H1 (cell line): ENCODE measurements at regions not wholly inside any gene's neighbourhood (a gene's known extent, or its start where the extent isn't known, plus 50 kb on each side); places are given as distances from the start of the nearest gene placed in this dataset.

ENCODE experiments used
- CTCF ChIA-PET: fragments of 300-600 bp; sonication (Branson Sonifier 250); formaldehyde crosslinking; loops from one replicate; lab custom pipeline; 2021; ENCODE audit not compliant: partially characterized antibody; lab: Charles Lee
- POLR2A ChIA-PET: fragments of 300-600 bp; sonication (Branson Sonifier 250); formaldehyde crosslinking; loops from one replicate; lab custom pipeline; 2021; ENCODE audit warnings: inconsistent platforms; ENCODE audit not compliant: partially characterized antibody; lab: Charles Lee
- DNase-seq, 2 experiments: peaks; one replicate each; pipeline versions ENCODE4 v3.0.0 to v3.0.0-alpha.2; 2010 to 2022; ENCODE audit warnings: low spot score in 2 of 2, low read depth in 1 of 2, mixed read lengths in 1 of 2
- FAIRE-seq: peaks from 2 replicates; lab custom pipeline; 2011; peaks lifted over from hg19 to GRCh38; lab: Jason Lieb, UNC
- H2AFZ ChIP-seq: 2 replicates; pipeline ENCODE4 v1.8.1; 2012; ENCODE audit warnings: low read length, inconsistent platforms
- H2AK5ac ChIP-seq: 2 replicates; pipeline ENCODE4 v1.6.1; 2013; ENCODE audit warnings: low read depth, low read length
- H2BK120ac ChIP-seq: replicated peaks from 2 replicates; pipeline ENCODE3; 2013; ENCODE audit warnings: low read depth, low read length, inconsistent platforms
- H2BK12ac ChIP-seq: 2 replicates; pipeline ENCODE4 v1.6.1; 2013; ENCODE audit warnings: low read depth, low read length
- H2BK15ac ChIP-seq: 2 replicates; pipeline ENCODE4 v1.6.1; 2013; ENCODE audit warnings: low read length
- H2BK20ac ChIP-seq: 2 replicates; pipeline ENCODE4 v1.6.1; 2013; ENCODE audit warnings: low read length
- H2BK5ac ChIP-seq: 2 replicates; pipeline ENCODE4 v1.6.1; 2013; ENCODE audit warnings: low read depth, low read length
- H3K14ac ChIP-seq: 2 replicates; pipeline ENCODE4 v1.6.1; 2013; ENCODE audit warnings: inconsistent platforms; ENCODE audit not compliant: insufficient read length
- H3K18ac ChIP-seq: 2 replicates; pipeline ENCODE4 v1.6.1; 2013; ENCODE audit warnings: low read length; ENCODE audit errors: extremely low read depth
- H3K23ac ChIP-seq: 2 replicates; pipeline ENCODE4 v1.6.1; 2013; ENCODE audit warnings: inconsistent platforms; ENCODE audit not compliant: insufficient read length
- H3K23me2 ChIP-seq: 2 replicates; pipeline ENCODE4 v1.6.1; 2013; ENCODE audit warnings: low read depth, low read length
- H3K27ac ChIP-seq: 2 replicates; pipeline ENCODE4 v1.6.1; 2011; ENCODE audit warnings: low read depth, low read length, inconsistent platforms
- H3K27me3 ChIP-seq, 4 experiments: replicated peaks in 1 of 4; 1 replicate in 1 of 4; 2 replicates in 3 of 4; pipeline versions ENCODE4 v1.6.1 to v1.8.1; 2011 to 2013; ENCODE audit warnings: low read length in 3 of 4, mild to moderate bottlenecking in 3 of 4, inconsistent platforms in 2 of 4, mixed read lengths in 2 of 4, moderate library complexity in 1 of 4; ENCODE audit not compliant: control insufficient read depth in 3 of 4, insufficient read depth in 3 of 4; ENCODE audit errors: extremely low read depth in 1 of 4
- H3K36me3 ChIP-seq, 4 experiments: 2 replicates each; pipeline versions ENCODE4 v1.6.1 to v1.8.1; 2011 to 2013; ENCODE audit warnings: mild to moderate bottlenecking in 4 of 4, low read length in 3 of 4, moderate library complexity in 2 of 4, control low read depth in 1 of 4, inconsistent platforms in 1 of 4; ENCODE audit not compliant: insufficient read depth in 4 of 4, control insufficient read depth in 2 of 4
- H3K4ac ChIP-seq: replicated peaks from 2 replicates; pipeline ENCODE3; 2013; ENCODE audit warnings: low read length, low read depth, mixed read lengths, inconsistent platforms; ENCODE audit not compliant: insufficient read length
- H3K4me1 ChIP-seq, 4 experiments: replicated peaks in 1 of 4; 1 replicate in 1 of 4; 2 replicates in 3 of 4; pipeline versions ENCODE4 v1.6.1 to v1.8.1; 2011 to 2013; ENCODE audit warnings: low read length in 3 of 4, inconsistent platforms in 2 of 4, mixed read lengths in 1 of 4; ENCODE audit not compliant: insufficient read depth in 4 of 4, control insufficient read depth in 3 of 4
- H3K4me2 ChIP-seq, 2 experiments: 2 replicates each; pipeline versions ENCODE4 v1.6.1 to v1.8.1; 2011 to 2013; ENCODE audit warnings: low read depth in 2 of 2, low read length in 2 of 2, control low read depth in 1 of 2, inconsistent platforms in 1 of 2, mild to moderate bottlenecking in 1 of 2; ENCODE audit not compliant: insufficient read depth in 1 of 2
- H3K4me3 ChIP-seq, 4 experiments: fragments of 200-600, 300-600 bp in 1 of 4; sonication (generic), shearing (Covaris generic), sonication (Bioruptor Twin) in 1 of 4; 2 replicates each; pipeline versions ENCODE4 v1.5.1 to v1.8.1; 2011 to 2016; ENCODE audit warnings: low read length in 4 of 4, low read depth in 3 of 4, control low read depth in 2 of 4, inconsistent platforms in 2 of 4, mild to moderate bottlenecking in 2 of 4, mixed read lengths in 1 of 4, moderate library complexity in 1 of 4; ENCODE audit not compliant: insufficient read depth in 2 of 4; ENCODE audit errors: extremely low read depth in 1 of 4
- H3K56ac ChIP-seq: replicated peaks from 2 replicates; pipeline ENCODE3; 2013; ENCODE audit warnings: low read depth, mild to moderate bottlenecking, mixed read lengths, low read length, inconsistent platforms; ENCODE audit not compliant: insufficient read length
- H3K79me1 ChIP-seq: 2 replicates; pipeline ENCODE4 v1.6.1; 2013; ENCODE audit warnings: low read depth, low read length, control low read depth
- H3K79me2 ChIP-seq, 2 experiments: 2 replicates each; pipeline versions ENCODE4 v1.6.1 to v1.8.1; 2012 to 2013; ENCODE audit warnings: low read length in 2 of 2, mild to moderate bottlenecking in 2 of 2, inconsistent platforms in 1 of 2; ENCODE audit not compliant: insufficient read depth in 2 of 2, control insufficient read depth in 1 of 2
- H3K9ac ChIP-seq, 4 experiments: replicated peaks in 1 of 4; 1 replicate in 1 of 4; 2 replicates in 3 of 4; pipeline versions ENCODE4 v1.6.1 to v1.8.1; 2011 to 2013; ENCODE audit warnings: low read depth in 3 of 4, low read length in 3 of 4, control low read depth in 2 of 4, mild to moderate bottlenecking in 2 of 4, moderate library complexity in 2 of 4, inconsistent platforms in 1 of 4; ENCODE audit errors: extremely low read depth in 1 of 4
- H3K9me3 ChIP-seq, 2 experiments: 2 replicates each; pipeline versions ENCODE4 v1.6.1 to v1.8.1; 2012 to 2013; ENCODE audit warnings: mild to moderate bottlenecking in 2 of 2, moderate library complexity in 2 of 2, control low read depth in 1 of 2, inconsistent platforms in 1 of 2, low read depth in 1 of 2, low read length in 1 of 2, mixed read lengths in 1 of 2; ENCODE audit not compliant: insufficient read depth in 2 of 2
- H4K20me1 ChIP-seq, 2 experiments: replicated peaks in 1 of 2; 2 replicates each; pipeline versions ENCODE3 to v1.8.1; 2011 to 2013; ENCODE audit warnings: inconsistent platforms in 2 of 2, low read length in 2 of 2, mild to moderate bottlenecking in 1 of 2; ENCODE audit not compliant: insufficient read depth in 2 of 2, control insufficient read depth in 1 of 2
- H4K5ac ChIP-seq: 2 replicates; pipeline ENCODE4 v1.6.1; 2013; ENCODE audit warnings: low read length, low read depth, mixed read lengths, inconsistent platforms; ENCODE audit not compliant: insufficient read length
- H4K8ac ChIP-seq: 2 replicates; pipeline ENCODE4 v1.8.0; 2013; ENCODE audit warnings: mild to moderate bottlenecking, moderate library complexity, low read length, inconsistent platforms; ENCODE audit not compliant: insufficient read depth; ENCODE audit errors: extremely low read depth
- H4K91ac ChIP-seq: replicated peaks from 2 replicates; pipeline ENCODE3; 2013; ENCODE audit warnings: low read length, mixed read lengths, inconsistent platforms; ENCODE audit not compliant: insufficient read length
- CHD1 ChIP-seq: IDR thresholded peaks from 2 replicates; pipeline ENCODE4 v1.6.1; 2012; ENCODE audit warnings: low read depth, low read length, improper control_type of control experiment
- JUN ChIP-seq: IDR thresholded peaks from 2 replicates; pipeline ENCODE4 v1.6.1; 2011; ENCODE audit warnings: low read depth, mild to moderate bottlenecking, improper control_type of control experiment, low read length
- NANOG ChIP-seq: IDR thresholded peaks from 2 replicates; pipeline ENCODE4 v1.6.1; 2011; ENCODE audit warnings: low read length, low read depth, mild to moderate bottlenecking, inconsistent platforms; ENCODE audit not compliant: insufficient read depth, poor library complexity, severe bottlenecking
- NRF1 ChIP-seq: IDR thresholded peaks from 2 replicates; pipeline ENCODE4 v1.6.1; 2011; ENCODE audit warnings: mild to moderate bottlenecking, low read depth, low read length, improper control_type of control experiment
- SIN3A ChIP-seq, 2 experiments: IDR thresholded peaks in 1 of 2; conservative IDR thresholded peaks in 1 of 2; 2 replicates each; pipeline ENCODE4 v1.6.1; 2011 to 2012; ENCODE audit warnings: low read length in 2 of 2, improper control_type of control experiment in 1 of 2, low read depth in 1 of 2, mild to moderate bottlenecking in 1 of 2
- SP4 ChIP-seq: IDR thresholded peaks from 2 replicates; pipeline ENCODE4 v1.6.1; 2012; ENCODE audit warnings: low read length, inconsistent platforms
- SUZ12 ChIP-seq: fragments of 200-600 bp; sonication (generic); IDR thresholded peaks from 2 replicates; pipeline ENCODE4 v1.6.1; 2012; ENCODE audit warnings: mild to moderate bottlenecking, inconsistent platforms, low read length, moderate library complexity, mixed read lengths
- TEAD4 ChIP-seq: IDR thresholded peaks from 2 replicates; pipeline ENCODE4 v1.6.1; 2012; ENCODE audit warnings: low read depth, low read length, inconsistent platforms, mixed read lengths
- YY1 ChIP-seq: IDR thresholded peaks from 2 replicates; pipeline ENCODE4 v1.6.1; 2011; ENCODE audit warnings: low read depth, mild to moderate bottlenecking, low read length
- ZNF274 ChIP-seq: IDR thresholded peaks from 2 replicates; pipeline ENCODE4 v1.7.0; 2012; ENCODE audit warnings: low read length, borderline replicate concordance; ENCODE audit errors: extremely low read depth
- WGBS, 2 experiments: shearing (Covaris generic) in 1 of 2; methylation state at CpG; one replicate each; pipeline versions ENCODE4 v1.1.6 to v1.1.7; 2013 to 2015; ENCODE audit warnings: low lambda C conversion rate in 2 of 2, mixed read lengths in 2 of 2, inconsistent platforms in 1 of 2, low coverage in 1 of 2, missing lambda C conversion rate in 1 of 2; ENCODE audit not compliant: insufficient replicate concordance in 2 of 2, insufficient coverage in 1 of 2, insufficient read length in 1 of 2; ENCODE audit errors: extremely low coverage in 1 of 2, missing lambda C conversion rate in 1 of 2; 5-methylcytosine and 5-hydroxymethylcytosine counted together

DNA sequence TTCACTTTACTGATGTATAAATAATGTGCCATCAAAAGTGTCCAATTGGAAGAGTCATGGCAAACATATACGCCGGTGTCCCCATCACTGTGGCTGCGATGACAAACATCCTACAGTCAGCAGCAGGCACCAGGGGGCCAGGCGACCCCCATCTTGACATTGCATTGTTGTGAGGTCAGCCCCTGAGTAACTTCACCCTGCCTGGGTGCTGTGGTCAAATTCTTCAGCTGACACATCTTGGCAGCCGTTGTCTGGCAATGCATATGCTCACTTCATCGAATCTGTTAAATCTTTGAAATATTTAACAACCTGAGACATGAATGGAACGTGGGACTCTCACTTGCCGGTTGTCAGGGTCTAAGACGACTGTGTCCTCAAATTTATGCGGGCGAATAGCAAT is 430.9 kb downstream of the BRD1 start:
- H3K9ac ChIP-seq: no peak overlapping the region
- no peaks in the 10 kb centered on the region for H3K36me3 ChIP-seq
- no peaks in the 10 kb centered on the region; a peak in 2 of 7 replicates for H3K4me1 ChIP-seq
- H3K14ac ChIP-seq: no peak overlapping the region
- no peak overlapping the region for H3K27ac ChIP-seq
- H3K79me1 ChIP-seq: no peaks in the 10 kb centered on the region
- no peak for FAIRE-seq
- no peak overlapping the region for H2AK5ac ChIP-seq
- no peak overlapping the region for H2BK5ac ChIP-seq
- H2BK12ac ChIP-seq: no peak overlapping the region
- peaks cover 8% of the 10 kb centered on the region; the same call in 1 of the 2 replicates for H3K23me2 ChIP-seq
- H3K9me3 ChIP-seq: no peaks in the 10 kb centered on the region
- H4K91ac ChIP-seq: no peak overlapping the region
- H2AFZ ChIP-seq: no peak overlapping the region
- H3K4me3 ChIP-seq: no peak overlapping the region
- H2BK20ac ChIP-seq: no peak overlapping the region
- H2BK120ac ChIP-seq: no peak overlapping the region
- 0 out of 4 replicates have a peak, but pooled peaks cover 0 to 3% of the 10 kb centered on the region in 2 experiments for H3K79me2 ChIP-seq
- no peak overlapping the region for H4K5ac ChIP-seq
- peaks cover 0 to 7% of the 10 kb centered on the region in 2 experiments for H4K20me1 ChIP-seq
- POLR2A ChIA-PET: no interaction called here
- H3K4me2 ChIP-seq: no peak overlapping the region
- no peaks in the 10 kb centered on the region for H3K27me3 ChIP-seq
- WGBS, 2 experiments: 88% methylated on average over 11 of the region's 11 CpGs; no CpG with 5 or more reads in 1 of the 2 experiments
- DNase-seq: no peak
- CTCF ChIA-PET: interaction anchor here (0.5 to 2.2 kb wide), 3 partner anchors 153 to 1517 kb away, joined by 3 to 6 read pairs (median 3); no protein-coding TSS in a partner anchor
- no peak overlapping the region for H3K56ac ChIP-seq
- no peak for TF ChIP-seq YY1
- no peak for TF ChIP-seq JUN
- TF ChIP-seq SP4: no peak
- no peak for TF ChIP-seq CHD1
- no peak for TF ChIP-seq SIN3A (conservative IDR thresholded peaks at IDR 0.05 in 1 of 2, IDR thresholded peaks at IDR 0.05 in 1 of 2; ENCODE audit: low read depth in 1 of 2, low read length in 2 of 2)
- no peak for TF ChIP-seq SUZ12
- no peak for TF ChIP-seq NRF1
- TF ChIP-seq NANOG: no peak
- TF ChIP-seq TEAD4: no peak
- TF ChIP-seq ZNF274: no peak
- TF ChIP-seq, all 59 proteins: peak for 0
- Histone ChIP-seq H2BK15ac (no peak overlapping the region), H3K4ac (no peak overlapping the region), H4K8ac (no peak overlapping the region; the same call in 1 of the 2 replicates), H3K23ac (no peak overlapping the region), H3K18ac (no peak overlapping the region)
